Renal pelvis (tissue), 1 donor: ENCODE measurements at regions not wholly inside any gene's neighbourhood (a gene's known extent, or its start where the extent isn't known, plus 50 kb on each side); places are given as distances from the start of the nearest gene placed in this dataset.

ENCODE experiments used
- DNase-seq: peaks from one replicate; pipeline ENCODE4 v3.0.0-alpha.2; 2013

- DNase-seq: no peak
Measured at GRCh38 chr10:132135053-132135872, 51.5 kb upstream of the DPYSL4 start.

GRCh38 chr10:132136097-132136521, 50.6 kb upstream of the DPYSL4 start:
- no peak for DNase-seq

GRCh38 chr10:132136689-132137088, 50.1 kb upstream of the DPYSL4 start:
- DNase-seq: no peak
